GM23338 (cell line): ENCODE measurements at regions not wholly inside any gene's neighbourhood (a gene's known extent, or its start where the extent isn't known, plus 50 kb on each side); places are given as distances from the start of the nearest gene placed in this dataset.

Source experiments
- ATAC-seq: fragments of 200-7000 bp; cut with Tn5 transposase; 3 replicates; pipeline ENCODE4 v1.9.1; 2020
- DNase-seq: peaks from one replicate; pipeline ENCODE4 v3.0.0-alpha.2; 2015; ENCODE audit warnings: low spot score
- H2AFZ ChIP-seq: fragments of 200-600 bp; sonication (generic); 2 replicates; pipeline ENCODE4 v1.8.0; 2016; ENCODE audit warnings: antibody characterized with exemption, mild to moderate bottlenecking, moderate library complexity
- H3F3A ChIP-seq: fragments of 200-600 bp; sonication (generic); replicated peaks from 2 replicates; pipeline ENCODE4 v1.8.0; 2017; ENCODE audit warnings: antibody characterized with exemption, mixed run types, low read depth
- H3K27ac ChIP-seq: fragments of 200-600 bp; sonication (generic); 2 replicates; pipeline ENCODE4 v1.6.1; 2016; ENCODE audit warnings: low read depth
- H3K27me3 ChIP-seq: fragments of 200-600 bp; sonication (generic); 2 replicates; pipeline ENCODE4 v1.8.0; 2016; ENCODE audit warnings: mild to moderate bottlenecking, mixed run types, moderate library complexity; ENCODE audit not compliant: insufficient read depth
- H3K36me3 ChIP-seq: fragments of 200-600 bp; sonication (generic); 2 replicates; pipeline ENCODE4 v1.8.0; 2016; ENCODE audit warnings: mild to moderate bottlenecking; ENCODE audit not compliant: insufficient read depth
- H3K4me1 ChIP-seq: fragments of 200-600 bp; sonication (generic); 2 replicates; pipeline ENCODE4 v1.8.0; 2016; ENCODE audit warnings: mild to moderate bottlenecking, moderate library complexity; ENCODE audit not compliant: insufficient read depth
- H3K4me2 ChIP-seq: fragments of 200-600 bp; sonication (generic); 2 replicates; pipeline ENCODE4 v1.7.1; 2017; ENCODE audit warnings: mixed run types
- H3K4me3 ChIP-seq: fragments of 200-600 bp; sonication (generic); 2 replicates; pipeline ENCODE4 v1.6.1; 2016; ENCODE audit warnings: mixed run types
- H3K79me2 ChIP-seq: fragments of 200-600 bp; sonication (generic); replicated peaks from 2 replicates; pipeline ENCODE4 v1.8.0; 2017; ENCODE audit warnings: mild to moderate bottlenecking; ENCODE audit not compliant: insufficient read depth
- H3K9me2 ChIP-seq: fragments of 200-600 bp; sonication (generic); 2 replicates; pipeline ENCODE4 v1.8.0; 2017; ENCODE audit not compliant: insufficient read depth
- H4K20me1 ChIP-seq: fragments of 200-600 bp; sonication (generic); replicated peaks from 2 replicates; pipeline ENCODE4 v1.8.0; 2017; ENCODE audit warnings: mild to moderate bottlenecking; ENCODE audit not compliant: insufficient read depth
- H3K27ac Mint-ChIP-seq: 2 replicates; pipeline ENCODE4 v1.8.0; 2020; ENCODE audit warnings: inconsistent platforms, mild to moderate bottlenecking, moderate library complexity, mixed read lengths
- H3K27me3 Mint-ChIP-seq: 3 replicates; pipeline ENCODE4 v1.8.0; 2022; ENCODE audit warnings: low read depth, mild to moderate bottlenecking, moderate library complexity, mixed read lengths, inconsistent platforms; ENCODE audit not compliant: insufficient read depth, poor library complexity
- H3K36me3 Mint-ChIP-seq: 3 replicates; pipeline ENCODE4 v1.8.0; 2021; ENCODE audit warnings: low read depth, mild to moderate bottlenecking, inconsistent platforms, moderate library complexity, mixed read lengths
- H3K4me1 Mint-ChIP-seq: 3 replicates; pipeline ENCODE4 v1.8.0; 2020; ENCODE audit warnings: mild to moderate bottlenecking, inconsistent platforms, mixed read lengths
- H3K4me3 Mint-ChIP-seq: 3 replicates; pipeline ENCODE4 v1.8.0; 2021; ENCODE audit warnings: moderate library complexity, mild to moderate bottlenecking, inconsistent platforms, mixed read lengths
- H3K9me3 Mint-ChIP-seq: 3 replicates; pipeline ENCODE4 v1.8.0; 2020; ENCODE audit warnings: moderate library complexity, mild to moderate bottlenecking, inconsistent platforms, mixed read lengths
- CREB1 ChIP-seq: fragments of 250-450 bp; sonication (Bioruptor Pico); IDR thresholded peaks from 2 replicates; pipeline ENCODE4 v1.5.0; 2020; ENCODE audit warnings: low read depth, mild to moderate bottlenecking, moderate library complexity
- EZH2 ChIP-seq: fragments of 200-600 bp; sonication (generic); IDR thresholded peaks from one replicate; pipeline ENCODE4 v1.8.0; 2017; ENCODE audit warnings: antibody characterized with exemption, mild to moderate bottlenecking, low read depth; ENCODE audit not compliant: unreplicated experiment
- EZH2phosphoT487 ChIP-seq: fragments of 200-600 bp; sonication (generic); IDR thresholded peaks from one replicate; pipeline ENCODE4 v1.8.1; 2018; ENCODE audit warnings: antibody characterized with exemption; ENCODE audit not compliant: unreplicated experiment
- JUNB ChIP-seq: IDR thresholded peaks from one replicate; pipeline ENCODE4 v1.6.1; 2016; ENCODE audit warnings: antibody characterized with exemption; ENCODE audit not compliant: unreplicated experiment
- NANOG ChIP-seq: IDR thresholded peaks from 2 replicates; pipeline ENCODE4 v1.6.1; 2016; ENCODE audit warnings: antibody characterized with exemption, borderline replicate concordance
- POLR2AphosphoS5 ChIP-seq: IDR thresholded peaks from 2 replicates; pipeline ENCODE4 v1.6.1; 2016; ENCODE audit warnings: antibody characterized with exemption, low read depth
- REST ChIP-seq: IDR thresholded peaks from one replicate; pipeline ENCODE4 v1.6.1; 2018; ENCODE audit warnings: antibody characterized with exemption; ENCODE audit not compliant: unreplicated experiment
- STAT1 ChIP-seq: IDR thresholded peaks from one replicate; pipeline ENCODE4 v1.6.1; 2016; ENCODE audit warnings: antibody characterized with exemption; ENCODE audit not compliant: unreplicated experiment
- ZNF114 ChIP-seq: fragments of 250-450 bp; sonication (Bioruptor Pico); IDR thresholded peaks from 2 replicates; pipeline ENCODE4 v1.5.0; 2020; ENCODE audit warnings: mild to moderate bottlenecking, moderate library complexity
- ZNF331 ChIP-seq: fragments of 250-450 bp; sonication (Bioruptor Pico); IDR thresholded peaks from 2 replicates; pipeline ENCODE4 v1.5.0; 2020; ENCODE audit warnings: low read depth, mild to moderate bottlenecking, moderate library complexity
- TF ChIP-seq, protein P1 (sequence below): IDR thresholded peaks from 2 replicates; pipeline ENCODE4 v1.6.1; 2016; ENCODE audit warnings: antibody characterized with exemption
- TF ChIP-seq, protein P2 (sequence below), 2 experiments: fragments of 200-600 bp in 1 of 2; sonication (generic) in 1 of 2; conservative IDR thresholded peaks; 2 replicates each; pipeline versions ENCODE4 v1.5.1 to v1.6.1; 2016 to 2017; ENCODE audit warnings: antibody characterized with exemption in 2 of 2, low read depth in 2 of 2, mild to moderate bottlenecking in 2 of 2, moderate library complexity in 1 of 2

DNA sequence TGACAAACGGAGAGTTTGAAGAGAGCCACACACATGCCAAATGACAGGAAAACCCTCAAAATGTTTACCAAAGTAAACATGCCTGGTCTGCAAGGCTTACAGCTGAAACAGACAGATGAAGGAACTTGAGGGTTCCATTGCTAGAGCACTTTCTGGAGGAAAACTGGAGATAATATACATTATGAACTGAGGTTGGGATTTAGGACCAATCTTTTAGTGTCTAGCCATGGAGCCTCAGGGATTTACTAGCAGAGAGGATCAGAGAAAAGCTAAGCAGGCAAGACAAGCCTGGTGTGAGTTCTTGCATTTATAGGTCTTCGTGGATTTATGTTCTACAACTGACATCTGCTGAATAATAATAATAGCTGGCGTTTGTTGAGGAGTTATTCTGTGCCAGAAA lies 205.3 kb downstream of the AEBP2 start:
- H3F3A ChIP-seq: no peaks in the 10 kb centered on the region
- H3K36me3 ChIP-seq: 0 out of 2 replicates have a peak, but pooled peaks cover 7% of the 10 kb centered on the region
- no peak overlapping the region for H2AFZ ChIP-seq
- ATAC-seq (no peak), DNase-seq (no peak)
- H4K20me1 ChIP-seq: no peaks in the 10 kb centered on the region
- H3K36me3 Mint-ChIP-seq: peaks cover 15% of the 10 kb centered on the region
- H3K27me3 Mint-ChIP-seq: peaks cover 4% of the 10 kb centered on the region
- TF ChIP-seq, protein P1, sequence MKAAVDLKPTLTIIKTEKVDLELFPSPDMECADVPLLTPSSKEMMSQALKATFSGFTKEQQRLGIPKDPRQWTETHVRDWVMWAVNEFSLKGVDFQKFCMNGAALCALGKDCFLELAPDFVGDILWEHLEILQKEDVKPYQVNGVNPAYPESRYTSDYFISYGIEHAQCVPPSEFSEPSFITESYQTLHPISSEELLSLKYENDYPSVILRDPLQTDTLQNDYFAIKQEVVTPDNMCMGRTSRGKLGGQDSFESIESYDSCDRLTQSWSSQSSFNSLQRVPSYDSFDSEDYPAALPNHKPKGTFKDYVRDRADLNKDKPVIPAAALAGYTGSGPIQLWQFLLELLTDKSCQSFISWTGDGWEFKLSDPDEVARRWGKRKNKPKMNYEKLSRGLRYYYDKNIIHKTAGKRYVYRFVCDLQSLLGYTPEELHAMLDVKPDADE: no peak
- TF ChIP-seq EZH2phosphoT487 (no peak), EZH2 (no peak), ZNF331 (CRISPR knock-in tag) (no peak), NANOG (no peak)
- TF ChIP-seq, protein P2, sequence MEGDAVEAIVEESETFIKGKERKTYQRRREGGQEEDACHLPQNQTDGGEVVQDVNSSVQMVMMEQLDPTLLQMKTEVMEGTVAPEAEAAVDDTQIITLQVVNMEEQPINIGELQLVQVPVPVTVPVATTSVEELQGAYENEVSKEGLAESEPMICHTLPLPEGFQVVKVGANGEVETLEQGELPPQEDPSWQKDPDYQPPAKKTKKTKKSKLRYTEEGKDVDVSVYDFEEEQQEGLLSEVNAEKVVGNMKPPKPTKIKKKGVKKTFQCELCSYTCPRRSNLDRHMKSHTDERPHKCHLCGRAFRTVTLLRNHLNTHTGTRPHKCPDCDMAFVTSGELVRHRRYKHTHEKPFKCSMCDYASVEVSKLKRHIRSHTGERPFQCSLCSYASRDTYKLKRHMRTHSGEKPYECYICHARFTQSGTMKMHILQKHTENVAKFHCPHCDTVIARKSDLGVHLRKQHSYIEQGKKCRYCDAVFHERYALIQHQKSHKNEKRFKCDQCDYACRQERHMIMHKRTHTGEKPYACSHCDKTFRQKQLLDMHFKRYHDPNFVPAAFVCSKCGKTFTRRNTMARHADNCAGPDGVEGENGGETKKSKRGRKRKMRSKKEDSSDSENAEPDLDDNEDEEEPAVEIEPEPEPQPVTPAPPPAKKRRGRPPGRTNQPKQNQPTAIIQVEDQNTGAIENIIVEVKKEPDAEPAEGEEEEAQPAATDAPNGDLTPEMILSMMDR (conservative IDR thresholded peaks at IDR 0.05; ENCODE audit: low read depth in 2 of 2): no peak
- H3K4me2 ChIP-seq: no peak overlapping the region
- no peaks in the 10 kb centered on the region; the same call in 1 of the 2 replicates for H3K9me2 ChIP-seq
- H3K4me1 ChIP-seq: 0 out of 2 replicates have a peak, but pooled peaks cover 6% of the 10 kb centered on the region
- H3K4me1 Mint-ChIP-seq: peaks cover 25% of the 10 kb centered on the region
- H3K27ac Mint-ChIP-seq: no peak overlapping the region
- H3K4me3 Mint-ChIP-seq: no peak overlapping the region
- no peaks in the 10 kb centered on the region for H3K27me3 ChIP-seq
- no peak overlapping the region for H3K27ac ChIP-seq
- H3K79me2 ChIP-seq: no peaks in the 10 kb centered on the region
- H3K9me3 Mint-ChIP-seq: peaks cover 14% of the 10 kb centered on the region
- no peak overlapping the region for H3K4me3 ChIP-seq

- H3K4me3 ChIP-seq: no peak overlapping the region
- H3K27me3 Mint-ChIP-seq: peaks cover 4% of the 10 kb centered on the region
- H3K27ac Mint-ChIP-seq: no peak overlapping the region
- H3K4me1 ChIP-seq: 0 out of 2 replicates have a peak, but pooled peaks cover 6% of the 10 kb centered on the region
- no peaks in the 10 kb centered on the region for H3F3A ChIP-seq
- no peak overlapping the region for H3K27ac ChIP-seq
- H3K9me3 Mint-ChIP-seq: peaks cover 14% of the 10 kb centered on the region
- H3K4me1 Mint-ChIP-seq: peaks cover 23% of the 10 kb centered on the region
- no peaks in the 10 kb centered on the region for H3K27me3 ChIP-seq
- H3K4me2 ChIP-seq: no peak overlapping the region
- H4K20me1 ChIP-seq: no peaks in the 10 kb centered on the region
- H3K4me3 Mint-ChIP-seq: no peak overlapping the region
- no peak overlapping the region for H2AFZ ChIP-seq
- ATAC-seq (no peak), DNase-seq (no peak)
- peaks cover 15% of the 10 kb centered on the region for H3K36me3 Mint-ChIP-seq
- no peaks in the 10 kb centered on the region for H3K79me2 ChIP-seq
- H3K9me2 ChIP-seq: no peaks in the 10 kb centered on the region; the same call in 1 of the 2 replicates
- 0 out of 2 replicates have a peak, but pooled peaks cover 7% of the 10 kb centered on the region for H3K36me3 ChIP-seq
- no peak for TF ChIP-seq JUNB
- no peak for TF ChIP-seq POLR2AphosphoS5
- TF ChIP-seq ZNF114 (CRISPR knock-in tag): no peak
- TF ChIP-seq STAT1: no peak
- no peak for TF ChIP-seq REST
- no peak for TF ChIP-seq CREB1 (CRISPR knock-in tag)
- TF ChIP-seq EZH2: no peak
Observed at GRCh38 chr12:19645823-19646222, 206.5 kb downstream of the AEBP2 start.
